ENCODE measurements at regions not wholly inside any gene's neighbourhood (a gene's known extent, or its start where the extent isn't known, plus 50 kb on each side); places are given as distances from the start of the nearest gene placed in this dataset.

GRCh38 chr1:34376531-34376930 lies 199.8 kb downstream of the C1orf94 start:
- Histone ChIP-seq H2AFZ (ENCODE audit: low read length) (no peak overlapping the region), H4K20me1 (ENCODE audit: control insufficient read depth, extremely low read depth, insufficient read depth, low read length) (no peaks in the 10 kb centered on the region), H3K4me2 (ENCODE audit: extremely low read depth, insufficient read depth, low read length) (no peak overlapping the region), H3K27ac (ENCODE audit: insufficient read depth, low read length) (no peak overlapping the region), H3K36me3 (ENCODE audit: control insufficient read depth, insufficient read depth, low read length) (no peaks in the 10 kb centered on the region), H3K4me1 (ENCODE audit: control insufficient read depth, extremely low read depth, insufficient read depth, low read length) (no peaks in the 10 kb centered on the region), H3K4me3 (replicated peaks in 1 of 4; ENCODE audit: control extremely low read depth in 1 of 4, insufficient read depth in 1 of 4, low read depth in 3 of 4, low read length in 4 of 4) (no peak overlapping the region), H3K9me3 (ENCODE audit: control insufficient read depth, insufficient read depth, low read depth, low read length) (no peaks in the 10 kb centered on the region), H3K79me2 (ENCODE audit: control insufficient read depth, insufficient read depth, low read length) (no peaks in the 10 kb centered on the region), H3K9ac (ENCODE audit: insufficient read depth, low read length) (no peak overlapping the region), H3K27me3 (ENCODE audit: control insufficient read depth, insufficient read depth, low read length) (peaks cover 3% of the 10 kb centered on the region)
- DNase-seq (ENCODE audit: low read depth in 2 of 2) = no peak
- TF ChIP-seq EZH2 (IDR thresholded peaks at IDR 0.05; ENCODE audit: low read length, missing control alignments) = no peak
- no peak for TF ChIP-seq CTCF (conservative IDR thresholded peaks at IDR 0.05 in 1 of 2, IDR thresholded peaks at IDR 0.05 in 1 of 2; ENCODE audit: low read depth in 1 of 2, low read length in 2 of 2)

- H4K20me1 ChIP-seq (ENCODE audit: control insufficient read depth, extremely low read depth, insufficient read depth, low read length) = no peaks in the 10 kb centered on the region
- peak in 1 of 2 donors; percentile 59 for DNase-seq (ENCODE audit: low read depth in 2 of 2)
- H3K9me3 ChIP-seq (ENCODE audit: control insufficient read depth, insufficient read depth, low read depth, low read length) = no peaks in the 10 kb centered on the region
- no peaks in the 10 kb centered on the region for H3K79me2 ChIP-seq (ENCODE audit: control insufficient read depth, insufficient read depth, low read length)
- no peaks in the 10 kb centered on the region for H3K36me3 ChIP-seq (ENCODE audit: control insufficient read depth, insufficient read depth, low read length)
- TF ChIP-seq EZH2 (IDR thresholded peaks at IDR 0.05; ENCODE audit: low read length, missing control alignments) (no peak), CTCF (conservative IDR thresholded peaks at IDR 0.05 in 1 of 2, IDR thresholded peaks at IDR 0.05 in 1 of 2; ENCODE audit: low read depth in 1 of 2, low read length in 2 of 2) (no peak)
- H3K27me3 ChIP-seq (ENCODE audit: control insufficient read depth, insufficient read depth, low read length) = peaks cover 3% of the 10 kb centered on the region
- H3K4me2 ChIP-seq (ENCODE audit: extremely low read depth, insufficient read depth, low read length) = no peak overlapping the region
- no peak overlapping the region for H3K27ac ChIP-seq (ENCODE audit: insufficient read depth, low read length)
- H3K4me1 ChIP-seq (ENCODE audit: control insufficient read depth, extremely low read depth, insufficient read depth, low read length) = no peaks in the 10 kb centered on the region
- no peak overlapping the region for H3K4me3 ChIP-seq (replicated peaks in 1 of 4; ENCODE audit: control extremely low read depth in 1 of 4, insufficient read depth in 1 of 4, low read depth in 3 of 4, low read length in 4 of 4)
- no peak overlapping the region for H2AFZ ChIP-seq (ENCODE audit: low read length)
- no peak overlapping the region for H3K9ac ChIP-seq (ENCODE audit: insufficient read depth, low read length)
These were observed 202.5 kb downstream of the C1orf94 start for GRCh38 chr1:34378968-34379856.

- Histone ChIP-seq H3K9me3 (ENCODE audit: control insufficient read depth, insufficient read depth, low read depth, low read length) (no peaks in the 10 kb centered on the region), H3K27ac (ENCODE audit: insufficient read depth, low read length) (no peak overlapping the region), H3K9ac (ENCODE audit: insufficient read depth, low read length) (no peak overlapping the region), H3K79me2 (ENCODE audit: control insufficient read depth, insufficient read depth, low read length) (no peaks in the 10 kb centered on the region), H3K4me3 (replicated peaks in 1 of 4; ENCODE audit: control extremely low read depth in 1 of 4, insufficient read depth in 1 of 4, low read depth in 3 of 4, low read length in 4 of 4) (no peak overlapping the region), H3K4me2 (ENCODE audit: extremely low read depth, insufficient read depth, low read length) (no peak overlapping the region), H2AFZ (ENCODE audit: low read length) (no peak overlapping the region), H3K27me3 (ENCODE audit: control insufficient read depth, insufficient read depth, low read length) (peaks cover 3% of the 10 kb centered on the region), H3K4me1 (ENCODE audit: control insufficient read depth, extremely low read depth, insufficient read depth, low read length) (no peaks in the 10 kb centered on the region), H4K20me1 (ENCODE audit: control insufficient read depth, extremely low read depth, insufficient read depth, low read length) (no peaks in the 10 kb centered on the region), H3K36me3 (ENCODE audit: control insufficient read depth, insufficient read depth, low read length) (no peaks in the 10 kb centered on the region)
- no peak for TF ChIP-seq EZH2 (IDR thresholded peaks at IDR 0.05; ENCODE audit: low read length, missing control alignments)
- DNase-seq (ENCODE audit: low read depth in 2 of 2) = peak in 1 of 2 donors; percentile 51
These were observed 203.2 kb downstream of the C1orf94 start for GRCh38 chr1:34379911-34380310.
